Upper lobe of left lung (tissue), 4 donors: ENCODE measurements at regions not wholly inside any gene's neighbourhood (a gene's known extent, or its start where the extent isn't known, plus 50 kb on each side); places are given as distances from the start of the nearest gene placed in this dataset.

Source experiments
- CTCF ChIP-seq, 6 experiments: fragments of 450-650 bp in 4 of 6; fragments of 200-600 bp in 2 of 6; sonication (generic) in 2 of 6; IDR thresholded peaks; one replicate each; pipeline ENCODE4 v1.5.1; 2016 to 2019; ENCODE audit warnings: antibody characterized with exemption in 6 of 6
- EP300 ChIP-seq, 4 donors: sonication (generic); formaldehyde crosslinking; IDR thresholded peaks; one replicate each; pipeline ENCODE4 v1.5.1; 2017; ENCODE audit warnings: antibody characterized with exemption in 4 of 4, control low read depth in 2 of 4
- POLR2A ChIP-seq, 4 donors: fragments of 450-650 bp; IDR thresholded peaks; one replicate each; pipeline ENCODE4 v1.5.1; 2016 to 2017; ENCODE audit warnings: antibody characterized with exemption in 4 of 4, mild to moderate bottlenecking in 2 of 4
- POLR2AphosphoS5 ChIP-seq, 2 donors: sonication (generic); formaldehyde crosslinking; IDR thresholded peaks; one replicate each; pipeline ENCODE4 v1.5.1; 2017; ENCODE audit warnings: antibody characterized with exemption in 2 of 2

- TF ChIP-seq CTCF (IDR thresholded peaks at IDR 0.05) (no peak), POLR2AphosphoS5 (IDR thresholded peaks at IDR 0.05) (no peak), POLR2A (IDR thresholded peaks at IDR 0.05) (no peak), EP300 (IDR thresholded peaks at IDR 0.05) (no peak)
These were observed 73.9 kb upstream of the WWC1 start for GRCh38 chr5:168217497-168217896.
